ENCODE measurements at regions not wholly inside any gene's neighbourhood (a gene's known extent, or its start where the extent isn't known, plus 50 kb on each side); places are given as distances from the start of the nearest gene placed in this dataset.

DNA sequence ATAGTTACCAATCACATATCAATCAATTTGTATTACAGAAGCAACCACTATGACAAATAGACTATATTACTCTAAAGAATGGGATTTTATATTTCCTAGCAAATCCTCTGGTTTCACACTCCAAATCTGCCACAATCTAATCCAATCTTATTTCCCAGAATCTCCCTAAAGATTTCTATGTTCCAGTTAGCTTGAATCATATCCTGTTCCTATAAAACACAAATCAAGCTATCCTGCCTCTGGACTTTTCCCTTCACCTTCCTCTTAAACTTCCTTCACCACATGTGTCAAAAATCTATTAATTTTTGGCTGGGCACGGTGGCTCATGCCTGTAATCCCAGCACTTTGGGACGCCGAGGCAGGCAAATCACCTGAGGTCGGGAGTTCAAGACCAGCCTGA is 50.0 kb downstream of the PIK3C2A start:
- H3K36me3 Mint-ChIP-seq, result peaks cover 18% of the 10 kb centered on the region
- no peak overlapping the region for H3K27ac Mint-ChIP-seq
- DNase-seq (ENCODE audit: low spot score in 2 of 2) (no peak), ATAC-seq (no peak)
- peaks cover 41% of the 10 kb centered on the region for H3K4me1 Mint-ChIP-seq
- H3K9me3 Mint-ChIP-seq, result no peaks in the 10 kb centered on the region
- no peak overlapping the region for H3K4me3 Mint-ChIP-seq

DNA sequence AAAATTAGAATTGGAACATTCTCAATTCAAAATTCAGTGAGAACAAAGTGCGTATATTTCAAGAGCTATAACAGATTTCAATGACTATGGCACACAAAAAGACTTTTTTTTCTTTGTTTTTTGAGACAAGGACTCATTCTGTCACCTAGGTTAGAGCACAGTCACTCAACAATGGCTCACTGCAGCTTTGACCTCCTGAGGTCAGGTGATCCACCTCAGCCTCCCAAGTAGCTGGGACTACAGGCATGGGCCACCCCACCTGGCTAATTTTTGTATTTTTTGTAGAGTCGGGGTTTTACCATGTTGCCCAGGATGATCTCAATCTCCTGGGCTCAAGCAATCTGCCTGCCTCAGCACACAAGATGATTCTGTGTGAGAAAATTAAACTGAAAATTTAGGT is 51.5 kb downstream of the PIK3C2A start:
- Mint-ChIP-seq H3K27ac (no peak overlapping the region), H3K36me3 (peaks cover 18% of the 10 kb centered on the region), H3K4me3 (no peak overlapping the region), H3K4me1 (peaks cover 34% of the 10 kb centered on the region), H3K9me3 (no peaks in the 10 kb centered on the region)
- ATAC-seq (peak; percentile 50), DNase-seq (ENCODE audit: low spot score in 2 of 2) (no peak)

DNA sequence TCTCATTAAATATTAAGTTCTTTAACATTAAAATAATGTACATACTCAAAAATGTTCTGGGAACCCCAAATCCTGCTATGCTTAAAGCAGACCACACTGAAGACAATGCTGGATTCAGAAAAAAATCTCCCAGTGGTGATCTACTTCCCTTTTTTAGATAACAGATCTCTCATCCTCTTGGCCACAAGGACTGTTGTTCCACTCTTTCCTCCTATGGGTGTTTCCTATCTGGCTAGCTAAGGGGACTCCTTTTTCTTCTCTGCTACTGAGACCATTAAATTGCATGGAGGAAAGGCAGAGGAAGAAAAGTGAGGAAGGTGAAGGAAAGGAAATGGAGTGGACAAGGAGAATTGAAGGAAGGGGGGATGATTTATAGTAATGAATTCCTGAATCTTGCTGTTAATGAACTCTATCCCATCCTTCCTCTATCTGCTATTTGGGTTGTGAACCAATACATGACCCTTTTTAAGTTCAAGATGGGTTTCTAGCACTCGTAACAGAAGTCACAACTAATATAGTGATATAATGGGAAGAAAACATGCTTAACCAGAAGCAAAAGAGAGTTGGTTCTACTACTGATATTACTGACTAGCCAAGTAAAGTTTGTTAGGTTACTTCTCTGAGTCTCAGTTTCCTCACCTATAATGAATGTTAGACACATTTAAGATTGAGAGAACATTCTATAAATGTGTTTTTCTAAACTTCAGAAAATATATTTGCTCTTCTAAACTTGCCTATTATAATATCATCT is 53.2 kb downstream of the PIK3C2A start:
- no peak overlapping the region for H3K4me3 Mint-ChIP-seq
- no peaks in the 10 kb centered on the region for H3K9me3 Mint-ChIP-seq
- ATAC-seq (peak; percentile 45), DNase-seq (ENCODE audit: low spot score in 2 of 2) (no peak)
- peaks cover 22% of the 10 kb centered on the region for H3K4me1 Mint-ChIP-seq
- peak overlapping the region; percentile 48 for H3K27ac Mint-ChIP-seq
- peaks cover 29% of the 10 kb centered on the region for H3K36me3 Mint-ChIP-seq

DNA sequence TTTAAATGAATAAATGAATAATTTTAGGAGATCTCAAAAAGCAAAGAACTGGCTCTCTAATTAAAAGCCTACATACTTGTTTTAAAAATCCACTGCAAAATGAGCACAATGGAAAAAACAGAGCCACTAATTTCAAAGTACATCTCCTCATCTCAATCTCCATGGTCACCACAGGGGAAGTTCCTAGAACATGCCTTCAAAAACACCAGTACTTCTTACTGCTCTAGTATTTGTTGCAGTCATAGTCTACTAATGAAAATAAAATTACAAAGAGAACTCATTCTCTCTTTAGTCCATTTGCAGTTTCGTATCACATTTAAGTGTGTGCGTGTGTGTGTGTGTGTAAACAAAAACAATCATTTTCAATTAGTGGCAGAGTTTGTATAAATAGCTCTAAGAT is 54.0 kb downstream of the PIK3C2A start:
- peaks cover 22% of the 10 kb centered on the region for H3K4me1 Mint-ChIP-seq
- peak; percentile 45 for ATAC-seq
- no peak for DNase-seq (ENCODE audit: low spot score in 2 of 2)
- H3K36me3 Mint-ChIP-seq, result peaks cover 32% of the 10 kb centered on the region
- H3K9me3 Mint-ChIP-seq, result no peaks in the 10 kb centered on the region
- no peak overlapping the region for H3K4me3 Mint-ChIP-seq
- peak overlapping the region; percentile 48 for H3K27ac Mint-ChIP-seq

DNA sequence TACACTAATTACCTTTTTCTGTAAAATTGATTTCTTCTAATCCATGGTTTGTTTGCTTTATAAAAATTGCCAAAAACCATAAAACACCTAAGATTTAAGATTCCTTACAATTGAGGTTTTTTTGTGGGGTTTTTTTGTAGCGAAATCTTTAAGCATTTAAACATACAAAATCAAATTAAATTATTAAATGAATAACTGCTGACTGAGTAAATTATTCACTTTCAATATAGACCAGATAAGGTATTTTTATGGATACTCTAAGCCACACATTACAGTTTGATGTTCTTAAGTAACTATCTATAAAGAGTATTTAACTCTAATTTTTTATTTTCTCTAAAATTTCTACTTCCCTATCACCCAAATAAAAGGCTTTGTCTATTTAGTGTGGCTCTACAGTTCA is 55.5 kb downstream of the PIK3C2A start:
- Mint-ChIP-seq H3K27ac (no peak overlapping the region), H3K36me3 (peaks cover 39% of the 10 kb centered on the region), H3K9me3 (no peaks in the 10 kb centered on the region), H3K4me3 (no peak overlapping the region), H3K4me1 (peaks cover 22% of the 10 kb centered on the region)
- DNase-seq (ENCODE audit: low spot score in 2 of 2) (no peak), ATAC-seq (no peak)

DNA sequence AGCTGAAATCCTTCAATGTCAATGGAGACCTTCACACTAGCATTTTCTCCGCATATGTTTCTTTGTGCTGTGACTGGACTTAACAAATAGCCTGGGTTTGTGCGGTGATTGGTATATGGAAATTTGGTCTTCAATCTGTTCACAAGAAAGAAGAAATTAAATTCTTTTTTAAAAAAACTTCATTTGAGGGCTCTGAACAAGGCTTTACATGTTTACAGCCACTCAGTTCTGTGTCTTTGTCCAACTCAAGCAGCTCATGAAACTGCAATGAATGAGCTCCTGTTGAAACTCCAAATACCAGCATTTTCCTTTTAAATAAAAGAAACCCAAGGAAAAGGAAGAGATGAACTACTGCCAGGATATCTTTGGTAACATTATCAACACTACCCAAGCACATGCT is 57.3 kb downstream of the PIK3C2A start:
- H3K9me3 Mint-ChIP-seq, result no peaks in the 10 kb centered on the region
- H3K36me3 Mint-ChIP-seq, result peaks cover 56% of the 10 kb centered on the region
- no peak for ATAC-seq
- no peak overlapping the region for H3K4me3 Mint-ChIP-seq
- no peak overlapping the region for H3K27ac Mint-ChIP-seq
- peaks cover 14% of the 10 kb centered on the region for H3K4me1 Mint-ChIP-seq
- no peak for DNase-seq (ENCODE audit: low spot score in 2 of 2)

DNA sequence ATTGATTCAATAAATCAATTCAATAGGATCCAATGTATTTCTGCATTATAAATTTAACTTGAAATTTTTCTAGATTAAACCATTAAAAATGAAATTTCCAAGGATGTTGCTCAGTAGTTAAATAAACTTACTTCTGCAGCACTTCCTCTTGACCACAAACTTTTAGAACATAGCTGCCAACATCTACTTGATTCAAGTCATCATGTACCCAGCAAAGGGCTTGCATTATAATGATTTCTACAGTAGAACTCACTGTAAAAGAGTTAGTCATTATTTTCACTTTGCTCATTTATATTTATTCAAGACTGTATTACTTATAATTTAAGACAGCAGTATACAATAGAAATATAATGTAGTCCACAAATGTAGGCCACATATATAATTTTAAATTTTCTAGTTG is 59.2 kb downstream of the PIK3C2A start:
- H3K9me3 Mint-ChIP-seq, result no peaks in the 10 kb centered on the region
- H3K4me3 Mint-ChIP-seq, result no peak overlapping the region
- H3K36me3 Mint-ChIP-seq, result peaks cover 52% of the 10 kb centered on the region
- H3K4me1 Mint-ChIP-seq, result no peaks in the 10 kb centered on the region
- DNase-seq (ENCODE audit: low spot score in 2 of 2) (no peak), ATAC-seq (no peak)
- H3K27ac Mint-ChIP-seq, result no peak overlapping the region

DNA sequence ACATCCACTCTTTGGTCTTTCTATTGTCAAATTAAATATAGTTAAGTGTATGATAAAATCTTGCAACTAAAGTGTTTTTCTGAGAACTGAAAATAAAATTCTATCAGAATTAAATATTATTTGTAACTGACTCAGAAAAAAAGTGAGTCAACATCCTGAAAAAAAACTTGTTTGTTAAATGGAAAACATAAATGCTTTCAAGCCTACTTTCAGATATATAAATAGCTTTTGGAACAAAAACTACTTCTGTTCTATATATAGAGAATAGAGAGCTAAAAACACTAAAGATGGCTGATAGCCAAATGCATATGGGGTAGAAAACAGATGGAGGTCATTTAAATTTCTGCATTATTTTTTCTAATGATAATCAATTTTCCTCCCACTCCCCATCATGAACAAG is 61.8 kb downstream of the PIK3C2A start:
- H3K4me3 Mint-ChIP-seq, result no peak overlapping the region
- H3K27ac Mint-ChIP-seq, result no peak overlapping the region

DNA sequence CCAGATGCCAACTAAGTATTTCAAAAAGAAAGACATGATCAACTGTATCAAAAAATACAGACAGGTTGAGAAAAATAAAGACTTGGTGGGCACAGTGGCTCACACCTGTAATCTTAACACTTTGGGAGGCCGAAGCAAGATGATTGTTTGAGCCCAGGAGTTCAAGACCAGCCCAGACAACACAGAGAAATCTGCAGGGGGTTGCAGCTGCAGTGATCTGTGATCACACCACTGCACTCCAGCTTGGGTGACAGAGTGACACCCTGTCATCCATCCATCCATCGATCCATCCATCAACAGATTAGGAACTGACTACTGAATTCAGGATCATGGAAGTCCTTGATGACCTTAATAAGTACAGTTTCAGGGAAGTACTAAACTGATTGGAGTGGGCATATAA is 65.0 kb upstream of the RPS13 start:
- H3K4me1 Mint-ChIP-seq, result no peaks in the 10 kb centered on the region
- H3K36me3 Mint-ChIP-seq, result peaks cover 66% of the 10 kb centered on the region
- ATAC-seq (no peak), DNase-seq (ENCODE audit: low spot score in 2 of 2) (no peak)
- no peaks in the 10 kb centered on the region for H3K9me3 Mint-ChIP-seq
- H3K27ac Mint-ChIP-seq, result no peak overlapping the region
- no peak overlapping the region for H3K4me3 Mint-ChIP-seq

More for the DNA sequence above, 61.8 kb downstream of the PIK3C2A start:
- no peaks in the 10 kb centered on the region for H3K9me3 Mint-ChIP-seq
- DNase-seq (ENCODE audit: low spot score in 2 of 2), result no peak
- no peaks in the 10 kb centered on the region for H3K4me1 Mint-ChIP-seq
- H3K36me3 Mint-ChIP-seq, result peaks cover 72% of the 10 kb centered on the region
- ATAC-seq, result no peak

DNA sequence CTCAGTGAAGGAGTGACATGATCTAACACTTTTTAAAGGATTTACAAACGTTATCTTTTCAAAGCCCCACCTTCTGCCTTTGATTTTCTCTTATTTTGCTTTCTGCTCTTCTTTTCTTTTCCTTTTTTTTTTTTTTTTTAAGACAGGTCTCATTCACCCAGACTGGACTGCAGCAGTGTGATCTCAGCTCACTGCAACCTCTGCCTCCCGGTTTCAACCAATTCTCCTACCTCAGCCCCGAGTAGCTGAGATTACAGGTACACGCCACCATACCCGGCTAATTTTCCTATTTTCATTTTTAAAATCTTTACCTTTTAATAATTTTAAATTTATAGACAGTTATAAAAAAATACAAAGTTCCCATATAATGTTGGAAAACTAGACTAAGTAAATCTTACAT is 63.7 kb upstream of the RPS13 start:
- Mint-ChIP-seq H3K4me1 (no peaks in the 10 kb centered on the region), H3K36me3 (peaks cover 53% of the 10 kb centered on the region)
- no peak for ATAC-seq

DNA sequence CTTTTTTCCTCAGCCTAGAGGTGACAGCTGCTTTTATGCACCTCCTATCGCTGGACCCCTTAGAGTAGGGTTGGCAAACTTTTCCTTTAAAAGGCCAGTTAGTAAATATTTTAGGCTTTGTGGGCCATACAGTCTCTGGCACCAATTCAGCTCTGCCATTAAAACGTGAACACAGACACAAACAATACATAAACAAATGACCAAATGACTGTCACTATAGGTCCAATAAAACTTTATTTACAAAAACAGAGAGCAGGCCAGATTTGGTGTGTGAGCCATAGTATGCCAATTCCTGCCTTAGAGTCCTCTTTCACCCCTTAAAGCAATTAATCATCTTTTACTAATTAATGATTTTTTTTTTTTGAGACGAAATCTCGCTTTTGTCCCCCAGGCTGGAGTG is 61.1 kb upstream of the RPS13 start:
- H3K36me3 Mint-ChIP-seq, result peaks cover 52% of the 10 kb centered on the region
- no peak overlapping the region for H3K27ac Mint-ChIP-seq
- DNase-seq (ENCODE audit: low spot score in 2 of 2), result no peak
- H3K9me3 Mint-ChIP-seq, result no peaks in the 10 kb centered on the region
- no peak for ATAC-seq
- no peak overlapping the region for H3K4me3 Mint-ChIP-seq
- no peaks in the 10 kb centered on the region for H3K4me1 Mint-ChIP-seq

More for the DNA sequence above, 63.7 kb upstream of the RPS13 start:
- Mint-ChIP-seq H3K4me3 (no peak overlapping the region), H3K9me3 (no peaks in the 10 kb centered on the region), H3K27ac (no peak overlapping the region)
- DNase-seq (ENCODE audit: low spot score in 2 of 2), result no peak

DNA sequence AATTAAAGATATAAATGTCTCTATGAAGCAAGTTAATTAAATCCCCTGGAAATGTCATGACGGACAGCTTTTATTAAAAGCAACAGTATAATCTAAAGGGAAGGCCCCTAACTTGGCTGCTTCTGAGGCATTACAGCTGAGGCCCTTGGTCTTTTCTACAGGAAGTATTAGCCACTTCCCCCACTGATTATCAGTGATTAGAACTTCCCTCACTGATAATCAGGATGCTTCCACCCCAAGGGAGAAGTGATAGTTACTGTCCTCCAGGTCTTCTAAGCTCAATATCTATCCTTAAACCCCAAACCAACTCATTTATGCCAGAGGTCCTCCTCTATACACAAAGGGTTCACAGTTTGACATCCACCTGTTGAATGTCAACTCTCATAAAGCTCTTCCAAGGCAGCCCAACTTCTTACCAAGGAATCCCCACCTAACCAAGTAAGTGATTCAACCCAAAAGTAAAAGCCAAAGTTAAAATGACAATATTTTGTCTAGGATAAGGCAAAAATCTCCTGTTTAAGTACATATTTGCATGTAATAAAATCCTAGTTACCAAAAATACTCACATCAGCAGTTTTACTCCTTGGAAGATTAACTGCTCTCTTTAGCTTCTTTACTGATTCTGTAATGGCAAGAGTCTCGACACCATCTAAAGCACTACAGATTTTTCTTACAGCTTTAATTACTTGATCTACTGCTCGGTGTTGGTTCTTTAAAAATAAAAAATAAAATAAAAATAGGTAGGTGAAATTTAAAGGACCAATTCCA is 58.6 kb upstream of the RPS13 start:
- Mint-ChIP-seq H3K9me3 (no peaks in the 10 kb centered on the region), H3K4me3 (no peak overlapping the region), H3K36me3 (peaks cover 56% of the 10 kb centered on the region), H3K27ac (no peak overlapping the region), H3K4me1 (no peaks in the 10 kb centered on the region)
- no peak for DNase-seq (ENCODE audit: low spot score in 2 of 2)
- no peak for ATAC-seq

DNA sequence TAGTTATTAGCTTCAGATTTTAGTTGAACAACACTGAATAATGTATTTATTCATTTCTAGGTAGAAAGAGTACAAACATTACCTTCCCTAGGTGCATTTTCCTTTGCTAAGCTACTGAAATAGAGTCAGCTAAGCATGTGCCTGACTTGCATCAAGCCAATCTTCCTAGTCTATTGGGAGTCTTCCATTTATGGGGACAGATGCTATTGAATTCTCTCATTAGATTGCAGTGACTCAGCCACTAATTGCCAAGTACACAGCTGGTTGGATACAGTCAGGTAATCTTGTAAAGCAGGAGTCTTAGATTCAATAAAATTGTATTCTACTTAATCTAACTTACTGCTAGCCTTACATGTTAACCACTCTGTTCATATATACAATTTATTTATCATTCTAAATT is 55.2 kb upstream of the RPS13 start:
- no peak for ATAC-seq
- Mint-ChIP-seq H3K9me3 (no peaks in the 10 kb centered on the region), H3K36me3 (peaks cover 62% of the 10 kb centered on the region), H3K4me3 (no peak overlapping the region), H3K27ac (no peak overlapping the region), H3K4me1 (no peaks in the 10 kb centered on the region)
- DNase-seq (ENCODE audit: low spot score in 2 of 2), result no peak

DNA sequence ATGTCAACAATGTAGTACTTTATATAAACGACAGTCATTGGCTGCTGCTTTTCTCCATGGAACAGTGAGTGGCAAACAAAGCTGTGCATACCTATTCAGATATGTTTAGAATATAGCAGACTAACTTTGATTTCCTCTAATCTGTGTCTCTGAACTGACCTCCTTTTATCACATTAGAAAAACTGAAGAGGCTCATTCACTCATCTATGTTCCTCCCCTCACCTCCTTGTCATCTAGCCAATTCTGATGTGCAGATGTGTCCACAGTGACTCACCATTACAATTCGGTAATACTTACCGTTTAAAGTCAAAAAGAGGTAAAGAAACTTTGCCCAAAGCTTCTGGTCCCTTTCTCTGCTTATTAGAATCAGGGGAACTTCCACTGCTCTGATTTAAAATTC is 51.5 kb upstream of the RPS13 start:
- H3K9me3 Mint-ChIP-seq, result no peaks in the 10 kb centered on the region
- H3K4me1 Mint-ChIP-seq, result no peaks in the 10 kb centered on the region
- peaks cover 56% of the 10 kb centered on the region for H3K36me3 Mint-ChIP-seq
- H3K27ac Mint-ChIP-seq, result no peak overlapping the region
- DNase-seq (ENCODE audit: low spot score in 2 of 2) (no peak), ATAC-seq (no peak)
- H3K4me3 Mint-ChIP-seq, result no peak overlapping the region

All from stimulated activated effector memory CD8-positive, alpha-beta T cell treated with anti-CD3 and anti-CD28 coated beads, Interleukin-12 subunit alpha, Interleukin-12 subunit beta, amount 100 ng/mL, for 72 hours (primary cell).